OCI-LY1 (cell line): ENCODE measurements at regions not wholly inside any gene's neighbourhood (a gene's known extent, or its start where the extent isn't known, plus 50 kb on each side); places are given as distances from the start of the nearest gene placed in this dataset.

Experiments
- CTCF ChIP-seq: fragments of 200-600 bp; sonication (generic), shearing (Covaris generic); IDR thresholded peaks from 2 replicates; pipeline ENCODE4 v1.5.1; 2017; ENCODE audit warnings: mild to moderate bottlenecking, antibody characterized with exemption, low read length, moderate library complexity, mixed read lengths
- EZH2 ChIP-seq: fragments of 200-600 bp; sonication (generic), shearing (Covaris generic); IDR thresholded peaks from 2 replicates; pipeline ENCODE4 v1.8.0; 2017; ENCODE audit warnings: borderline replicate concordance, mixed run types, mild to moderate bottlenecking, antibody characterized with exemption, low read length, moderate library complexity, mixed read lengths

GRCh38 chr7:130853503-130854279, 119.7 kb upstream of the KLF14 start:
- TF ChIP-seq CTCF = no peak
- no peak for TF ChIP-seq EZH2
